HepG2 (cell line): ENCODE measurements at regions not wholly inside any gene's neighbourhood (a gene's known extent, or its start where the extent isn't known, plus 50 kb on each side); places are given as distances from the start of the nearest gene placed in this dataset.

Source experiments
- ATAC-seq: fragments of 200-7000 bp; cut with Tn5 transposase; 3 replicates; pipeline ENCODE4 v1.9.1; 2020; ENCODE audit warnings: mild to moderate bottlenecking, moderate library complexity
- BruUV-seq: library from RNA; stranded (reverse); fragments of 400-500 nt; replicated peaks from 2 replicates; lab custom pipeline; 2021; lab: Mats Ljungman, UMichigan
- CTCF ChIA-PET: fragments of 300-600 bp; formaldehyde crosslinking; extraction: SDS; loops from one replicate; lab custom pipeline; 2021; ENCODE audit warnings: low total read pairs, inconsistent platforms, low intra/inter-chr PET ratio; lab: Yijun Ruan, JAX
- POLR2A ChIA-PET: fragments of 350-600 bp; sonication (Branson Sonifier 250); formaldehyde crosslinking; loops from one replicate; lab custom pipeline; 2020; ENCODE audit warnings: antibody characterized with exemption, inconsistent platforms; lab: Yijun Ruan, JAX
- DNase-seq: peaks from one replicate; pipeline ENCODE4 v3.0.0-alpha.2; 2015; ENCODE audit warnings: low spot score
- FAIRE-seq: peaks from 3 replicates; lab custom pipeline; 2011; peaks lifted over from hg19 to GRCh38; lab: Jason Lieb, UNC
- H2AFZ ChIP-seq: one replicate; pipeline ENCODE4 v1.6.1; 2011; ENCODE audit warnings: low read length, inconsistent platforms
- H3K27ac ChIP-seq: fragments of 300-600 bp; 3 replicates; pipeline ENCODE4 v1.8.0; 2011; ENCODE audit warnings: mixed run types, mild to moderate bottlenecking, mixed read lengths, low read length, inconsistent platforms; ENCODE audit not compliant: insufficient read depth; ENCODE audit errors: extremely low read length
- H3K27me3 ChIP-seq, 2 experiments: fragments of 200-600 bp in 1 of 2; 2 replicates in 1 of 2; 3 replicates in 1 of 2; pipeline versions ENCODE4 v1.6.0 to v1.8.0; 2011; ENCODE audit warnings: low read length in 2 of 2, mild to moderate bottlenecking in 2 of 2, moderate library complexity in 2 of 2, inconsistent platforms in 1 of 2; ENCODE audit not compliant: insufficient read depth in 2 of 2, control insufficient read depth in 1 of 2
- H3K36me3 ChIP-seq, 2 experiments: fragments of 200-600 bp in 1 of 2; replicated peaks in 1 of 2; 2 replicates in 1 of 2; 3 replicates in 1 of 2; pipeline versions ENCODE4 v1.5.1 to v1.8.0; 2011; ENCODE audit warnings: low read length in 2 of 2, inconsistent platforms in 1 of 2; ENCODE audit not compliant: insufficient read depth in 2 of 2, control insufficient read depth in 1 of 2
- H3K4me1 ChIP-seq: 2 replicates; pipeline ENCODE4 v1.5.1; 2012; ENCODE audit warnings: low read length, inconsistent platforms; ENCODE audit not compliant: insufficient read depth
- H3K4me2 ChIP-seq: 2 replicates; pipeline ENCODE4 v1.6.0; 2011; ENCODE audit warnings: low read depth, low read length, inconsistent platforms
- H3K4me3 ChIP-seq, 3 experiments: fragments of 200-600 bp in 1 of 3; sonication (generic), shearing (Covaris generic) in 1 of 3; replicated peaks in 1 of 3; 2 replicates each; pipeline ENCODE4 v1.5.1; 2011 to 2016; ENCODE audit warnings: low read length in 3 of 3, inconsistent platforms in 2 of 3, low read depth in 2 of 3, mild to moderate bottlenecking in 2 of 3, control low read depth in 1 of 3, mixed read lengths in 1 of 3; ENCODE audit not compliant: insufficient read depth in 1 of 3
- H3K79me2 ChIP-seq: one replicate; pipeline ENCODE4 v1.6.1; 2011; ENCODE audit warnings: low read length, inconsistent platforms; ENCODE audit not compliant: insufficient read depth
- H3K9ac ChIP-seq: 2 replicates; pipeline ENCODE4 v1.6.0; 2011; ENCODE audit warnings: mild to moderate bottlenecking, low read depth, low read length, inconsistent platforms; ENCODE audit not compliant: insufficient read depth
- H3K9me3 ChIP-seq: 2 replicates; pipeline ENCODE4 v1.5.1; 2012; ENCODE audit warnings: mild to moderate bottlenecking, low read length
- H4K20me1 ChIP-seq: 2 replicates; pipeline ENCODE4 v1.6.0; 2011; ENCODE audit warnings: inconsistent platforms, mild to moderate bottlenecking, low read length, moderate library complexity; ENCODE audit not compliant: insufficient read depth
- DNMT3B ChIP-seq: conservative IDR thresholded peaks from 2 replicates; pipeline ENCODE4 v1.6.1; 2016; ENCODE audit warnings: missing biosample characterization, control low read depth
- FOSL2 ChIP-seq: sonication (generic); formaldehyde crosslinking; IDR thresholded peaks from 2 replicates; pipeline ENCODE4 v1.4.0; 2020; ENCODE audit warnings: missing genetic modification reagents
- FOXK1 ChIP-seq: sonication (generic); formaldehyde crosslinking; IDR thresholded peaks from 2 replicates; pipeline ENCODE4 v1.4.0; 2020; ENCODE audit warnings: low read depth, missing genetic modification reagents, borderline replicate concordance
- HHEX ChIP-seq: IDR thresholded peaks from 2 replicates; pipeline ENCODE4 v1.6.1; 2016; ENCODE audit warnings: control low read depth
- KLF12 ChIP-seq: sonication (generic); formaldehyde crosslinking; IDR thresholded peaks from 2 replicates; pipeline ENCODE4 v1.4.0; 2020; ENCODE audit warnings: missing genetic modification reagents, borderline replicate concordance
- SMYD3 ChIP-seq: sonication (generic); formaldehyde crosslinking; IDR thresholded peaks from 2 replicates; pipeline ENCODE4 v1.8.1; 2023; ENCODE audit warnings: mild to moderate bottlenecking, missing genetic modification reagents
- TOPORS ChIP-seq: sonication (generic); formaldehyde crosslinking; IDR thresholded peaks from 2 replicates; pipeline ENCODE4 v1.8.0; 2023; ENCODE audit warnings: mild to moderate bottlenecking, missing genetic modification reagents
- WGBS: methylation state at CpG from one replicate; pipeline ENCODE4 v1.1.6; 2017; ENCODE audit warnings: low lambda C conversion rate; 5-methylcytosine and 5-hydroxymethylcytosine counted together
- in situ Hi-C: cut with HindIII; loops from 2 replicates; pipeline ENCODE4 v1.10.0; 2017; ENCODE audit warnings: low pct_unique_long_range_greater_than_20kb; ENCODE audit not compliant: extremely low pct_ligation_motif_present
- intact Hi-C: fragments of 100-400 bp; cut with micrococcal nuclease; formaldehyde crosslinking; loops from one replicate; pipeline ENCODE4 v1.10.0; 2022; ENCODE audit not compliant: unreplicated experiment
- TF ChIP-seq, protein P1 (sequence below): sonication (generic); formaldehyde crosslinking; IDR thresholded peaks from 2 replicates; pipeline ENCODE4 v1.4.0; 2020; ENCODE audit warnings: missing genetic modification reagents

DNA sequence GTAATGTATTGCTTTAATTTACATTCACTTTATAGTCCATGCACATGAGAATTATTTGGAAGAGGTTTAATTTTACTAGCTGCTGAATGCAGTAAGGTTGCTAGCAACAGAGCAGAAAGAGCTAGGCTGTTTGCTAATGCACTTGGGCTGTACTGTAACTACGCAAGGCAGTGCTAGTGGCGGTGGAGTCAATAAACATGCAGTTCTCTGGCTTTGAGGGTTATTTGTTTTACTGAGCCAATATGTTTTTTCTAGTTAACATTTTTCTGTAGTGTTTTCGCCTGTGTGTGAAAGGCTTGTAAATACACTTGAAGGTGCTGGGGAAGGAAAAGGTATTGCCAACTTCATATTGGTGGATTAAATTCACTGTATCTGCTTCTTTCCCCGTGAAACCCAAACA is 112.8 kb downstream of the BTBD3 start:
- H3K4me2 ChIP-seq: no peak overlapping the region
- FAIRE-seq: no peak
- H3K36me3 ChIP-seq: no peaks in the 10 kb centered on the region
- no TSS peak for BruUV-seq
- H3K9me3 ChIP-seq: no peaks in the 10 kb centered on the region
- H4K20me1 ChIP-seq: no peaks in the 10 kb centered on the region
- 3% methylated on average over 4 of the region's 4 CpGs for WGBS
- intact Hi-C loops: no loop called here
- CTCF ChIA-PET: no interaction called here
- H3K79me2 ChIP-seq: no peaks in the 10 kb centered on the region
- H3K4me1 ChIP-seq: no peaks in the 10 kb centered on the region
- in situ Hi-C loops: no loop called here
- TF ChIP-seq, protein P1, sequence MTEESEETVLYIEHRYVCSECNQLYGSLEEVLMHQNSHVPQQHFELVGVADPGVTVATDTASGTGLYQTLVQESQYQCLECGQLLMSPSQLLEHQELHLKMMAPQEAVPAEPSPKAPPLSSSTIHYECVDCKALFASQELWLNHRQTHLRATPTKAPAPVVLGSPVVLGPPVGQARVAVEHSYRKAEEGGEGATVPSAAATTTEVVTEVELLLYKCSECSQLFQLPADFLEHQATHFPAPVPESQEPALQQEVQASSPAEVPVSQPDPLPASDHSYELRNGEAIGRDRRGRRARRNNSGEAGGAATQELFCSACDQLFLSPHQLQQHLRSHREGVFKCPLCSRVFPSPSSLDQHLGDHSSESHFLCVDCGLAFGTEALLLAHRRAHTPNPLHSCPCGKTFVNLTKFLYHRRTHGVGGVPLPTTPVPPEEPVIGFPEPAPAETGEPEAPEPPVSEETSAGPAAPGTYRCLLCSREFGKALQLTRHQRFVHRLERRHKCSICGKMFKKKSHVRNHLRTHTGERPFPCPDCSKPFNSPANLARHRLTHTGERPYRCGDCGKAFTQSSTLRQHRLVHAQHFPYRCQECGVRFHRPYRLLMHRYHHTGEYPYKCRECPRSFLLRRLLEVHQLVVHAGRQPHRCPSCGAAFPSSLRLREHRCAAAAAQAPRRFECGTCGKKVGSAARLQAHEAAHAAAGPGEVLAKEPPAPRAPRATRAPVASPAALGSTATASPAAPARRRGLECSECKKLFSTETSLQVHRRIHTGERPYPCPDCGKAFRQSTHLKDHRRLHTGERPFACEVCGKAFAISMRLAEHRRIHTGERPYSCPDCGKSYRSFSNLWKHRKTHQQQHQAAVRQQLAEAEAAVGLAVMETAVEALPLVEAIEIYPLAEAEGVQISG (CRISPR knock-in tag): no peak
- TF ChIP-seq SMYD3 (CRISPR knock-in tag): no peak
- TF ChIP-seq HHEX (CRISPR knock-in tag): peak; percentile 50; the same call in 1 of the 2 replicates
- 0 out of 2 replicates have a peak, but pooled peaks have one; percentile 20 for TF ChIP-seq FOXK1 (CRISPR knock-in tag)
- no peak for TF ChIP-seq FOSL2 (CRISPR knock-in tag)
- TF ChIP-seq TOPORS: no peak
- no peak for TF ChIP-seq KLF12 (CRISPR knock-in tag)
- TF ChIP-seq, all 625 proteins: peak for 2
- DNase-seq (no peak), ATAC-seq (peak; percentile 85)
- Histone ChIP-seq H2AFZ (no peak overlapping the region), H3K4me3 (no peak overlapping the region), H3K27me3 (no peaks in the 10 kb centered on the region; a peak in 1 of 5 replicates), H3K9ac (no peak overlapping the region), H3K27ac (no peak overlapping the region)
- POLR2A ChIA-PET: no interaction called here

DNA sequence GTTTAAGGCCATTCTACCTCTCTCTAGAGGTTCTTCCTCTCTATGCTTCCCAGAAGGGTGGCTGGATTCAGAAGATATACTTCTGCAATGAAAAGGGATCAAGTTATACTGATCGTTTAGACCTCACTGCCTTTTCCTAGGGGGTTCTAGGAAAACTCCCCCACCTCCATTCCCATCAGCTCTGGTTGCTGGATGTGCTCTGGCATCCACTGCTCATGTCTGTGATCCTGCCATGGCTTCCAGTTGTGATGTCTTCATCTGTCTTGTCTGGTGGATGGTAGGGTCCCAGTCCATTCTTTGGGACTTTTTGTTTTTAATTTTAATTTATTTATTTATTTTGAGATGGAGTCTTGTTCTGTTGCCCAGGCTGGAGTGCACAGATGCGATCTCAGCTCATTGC is 118.4 kb downstream of the BTBD3 start:
- no peak overlapping the region for H3K4me3 ChIP-seq
- DNase-seq (no peak), ATAC-seq (no peak), FAIRE-seq (no peak)
- H3K9me3 ChIP-seq: no peaks in the 10 kb centered on the region
- ChIA-PET CTCF (no interaction called here), POLR2A (no interaction called here)
- no peak overlapping the region for H3K4me2 ChIP-seq
- in situ Hi-C loops (no loop called here), intact Hi-C loops (no loop called here)
- H3K36me3 ChIP-seq: no peaks in the 10 kb centered on the region
- no peak overlapping the region for H2AFZ ChIP-seq
- BruUV-seq: no TSS peak
- no peak for TF ChIP-seq DNMT3B (CRISPR knock-in tag)
- TF ChIP-seq, all 625 proteins: peak for 0
- Histone ChIP-seq H3K27me3 (no peaks in the 10 kb centered on the region; a peak in 1 of 5 replicates), H3K9ac (no peak overlapping the region), H3K27ac (no peak overlapping the region), H4K20me1 (no peaks in the 10 kb centered on the region), H3K79me2 (no peaks in the 10 kb centered on the region), H3K4me1 (no peaks in the 10 kb centered on the region)
- WGBS: 7% methylated on average over 2 of the region's 2 CpGs
